22Rv1 (cell line): ENCODE measurements at regions not wholly inside any gene's neighbourhood (a gene's known extent, or its start where the extent isn't known, plus 50 kb on each side); places are given as distances from the start of the nearest gene placed in this dataset.

Source experiments
- H3K27ac ChIP-seq: fragments of 450-650 bp; 2 replicates; pipeline ENCODE4 v1.5.1; 2017
- ZFX ChIP-seq: fragments of 450-650 bp; IDR thresholded peaks from 2 replicates; pipeline ENCODE4 v1.6.1; 2017; ENCODE audit warnings: antibody characterized with exemption, borderline replicate concordance
- TF ChIP-seq, protein P1 (sequence below): fragments of 450-650 bp; IDR thresholded peaks from 2 replicates; pipeline ENCODE4 v1.5.1; 2017; ENCODE audit warnings: mild to moderate bottlenecking

DNA sequence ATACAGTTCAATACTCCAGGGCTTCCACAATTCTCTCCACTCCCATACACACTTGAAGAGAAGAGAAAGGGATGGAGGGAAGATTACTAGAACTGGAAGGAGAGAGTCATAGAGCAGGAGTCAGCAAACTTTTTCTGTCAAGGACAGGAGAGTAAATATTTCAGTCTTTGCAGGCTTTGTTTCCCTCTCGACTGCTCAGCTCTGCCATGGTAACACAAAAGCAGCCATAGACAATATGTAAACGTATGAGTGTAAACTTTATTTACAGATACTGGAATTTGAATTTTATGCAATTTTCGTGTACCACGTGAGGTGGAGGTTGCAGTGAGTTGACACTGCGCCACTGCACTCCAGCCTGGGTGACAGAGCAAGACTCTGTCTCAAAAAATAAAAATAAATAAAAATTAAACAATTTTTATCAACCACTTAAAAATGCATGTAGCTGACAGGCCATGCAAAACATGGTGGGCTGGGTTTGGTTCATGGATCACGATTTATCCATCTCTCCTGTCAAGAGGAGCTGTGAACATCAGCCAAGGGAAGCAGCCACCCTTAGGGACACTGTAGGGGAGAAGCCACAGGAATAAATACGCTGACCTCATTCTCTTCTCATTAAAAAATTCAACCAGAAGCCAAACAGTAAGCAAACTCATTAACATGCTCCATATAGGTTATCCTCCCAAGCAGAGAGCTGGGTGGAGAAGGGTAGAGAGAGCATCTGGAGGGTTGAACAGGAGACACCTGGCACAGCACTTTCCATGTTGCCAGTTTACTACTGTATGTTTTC is 266.4 kb upstream of the FN1 start:
- no peak overlapping the region for H3K27ac ChIP-seq
- TF ChIP-seq, protein P1, sequence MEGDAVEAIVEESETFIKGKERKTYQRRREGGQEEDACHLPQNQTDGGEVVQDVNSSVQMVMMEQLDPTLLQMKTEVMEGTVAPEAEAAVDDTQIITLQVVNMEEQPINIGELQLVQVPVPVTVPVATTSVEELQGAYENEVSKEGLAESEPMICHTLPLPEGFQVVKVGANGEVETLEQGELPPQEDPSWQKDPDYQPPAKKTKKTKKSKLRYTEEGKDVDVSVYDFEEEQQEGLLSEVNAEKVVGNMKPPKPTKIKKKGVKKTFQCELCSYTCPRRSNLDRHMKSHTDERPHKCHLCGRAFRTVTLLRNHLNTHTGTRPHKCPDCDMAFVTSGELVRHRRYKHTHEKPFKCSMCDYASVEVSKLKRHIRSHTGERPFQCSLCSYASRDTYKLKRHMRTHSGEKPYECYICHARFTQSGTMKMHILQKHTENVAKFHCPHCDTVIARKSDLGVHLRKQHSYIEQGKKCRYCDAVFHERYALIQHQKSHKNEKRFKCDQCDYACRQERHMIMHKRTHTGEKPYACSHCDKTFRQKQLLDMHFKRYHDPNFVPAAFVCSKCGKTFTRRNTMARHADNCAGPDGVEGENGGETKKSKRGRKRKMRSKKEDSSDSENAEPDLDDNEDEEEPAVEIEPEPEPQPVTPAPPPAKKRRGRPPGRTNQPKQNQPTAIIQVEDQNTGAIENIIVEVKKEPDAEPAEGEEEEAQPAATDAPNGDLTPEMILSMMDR, result no peak
- TF ChIP-seq ZFX, result no peak

DNA sequence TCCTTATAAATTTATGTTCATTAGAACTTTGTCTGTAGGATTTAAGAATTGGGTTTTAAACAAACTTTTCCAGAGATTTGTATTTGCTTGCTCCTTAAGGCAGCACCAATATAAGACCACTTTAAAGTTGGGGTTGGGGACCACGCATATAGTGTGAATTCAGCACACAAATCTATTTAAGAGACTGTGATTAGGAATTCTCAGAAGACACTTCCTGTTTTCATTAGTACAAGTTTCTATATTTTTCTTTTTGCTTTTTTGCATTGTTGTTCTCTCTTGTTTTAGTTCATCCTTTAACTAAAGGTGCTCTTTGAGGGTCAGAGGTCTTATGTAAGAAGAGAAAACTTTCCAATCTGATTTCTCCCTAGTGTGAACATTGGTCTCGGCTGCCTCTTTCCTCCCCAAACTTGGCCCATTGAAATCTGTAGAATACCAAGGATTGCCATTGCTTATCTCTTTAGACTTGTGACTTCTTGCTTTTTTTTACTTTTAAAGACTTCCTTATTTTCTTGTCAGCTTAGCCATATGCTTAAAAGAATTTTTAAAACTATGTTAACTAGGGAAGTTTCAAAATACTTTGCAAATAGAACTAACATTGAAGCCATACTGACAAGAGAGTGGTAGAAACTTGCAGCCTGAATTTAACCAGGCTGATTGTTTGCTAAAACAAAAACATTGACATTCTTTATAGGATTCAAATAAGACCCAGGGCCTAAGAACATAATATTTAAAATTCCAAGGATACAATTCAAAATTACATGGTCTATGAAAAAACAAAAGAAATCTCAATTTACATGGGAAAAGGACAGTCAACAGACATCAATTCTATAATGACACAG is 264.1 kb upstream of the FN1 start:
- H3K27ac ChIP-seq, result no peak overlapping the region
- TF ChIP-seq, protein P1, result no peak
- TF ChIP-seq ZFX, result no peak

DNA sequence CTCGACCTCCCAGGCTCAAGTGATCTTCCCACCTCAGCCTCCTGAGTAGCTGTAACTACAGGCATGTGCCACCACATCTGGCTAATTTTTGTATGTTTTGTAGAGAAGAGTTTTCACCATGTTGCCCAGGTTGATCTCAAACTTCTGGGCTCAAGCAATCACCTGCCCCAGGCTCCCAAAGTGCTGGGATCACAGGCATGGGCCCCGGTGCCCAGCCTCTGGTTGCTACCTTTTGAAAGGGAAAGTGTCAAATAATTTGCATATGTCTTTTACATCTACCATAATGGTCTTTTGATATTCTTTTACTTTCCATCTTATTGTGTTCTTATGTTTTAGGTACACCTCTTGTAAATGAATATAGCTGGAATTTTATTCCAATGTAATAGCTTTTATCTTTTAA is 263.1 kb upstream of the FN1 start:
- H3K27ac ChIP-seq, result no peak overlapping the region
- TF ChIP-seq, protein P1, result no peak
- TF ChIP-seq ZFX, result no peak

DNA sequence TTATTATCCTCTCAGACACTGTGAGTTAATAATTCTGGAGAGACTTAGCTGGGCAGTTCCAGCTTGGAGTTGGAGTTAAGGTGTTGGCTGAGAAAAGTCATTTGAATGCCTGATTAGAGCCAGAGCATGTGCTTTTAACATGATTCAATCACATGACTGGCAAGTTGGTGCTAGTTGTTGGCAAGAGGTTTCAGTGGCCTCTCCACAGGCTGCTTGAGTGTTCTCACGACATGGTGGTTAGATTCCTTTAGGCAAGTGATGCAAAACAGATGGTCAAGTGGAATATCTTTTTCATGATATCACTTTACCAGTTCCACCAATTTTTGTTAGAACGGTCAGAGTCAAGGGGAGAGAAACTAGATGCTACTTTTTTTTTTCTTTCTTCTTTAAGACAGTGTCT is 262.7 kb upstream of the FN1 start:
- H3K27ac ChIP-seq, result no peak overlapping the region

DNA sequence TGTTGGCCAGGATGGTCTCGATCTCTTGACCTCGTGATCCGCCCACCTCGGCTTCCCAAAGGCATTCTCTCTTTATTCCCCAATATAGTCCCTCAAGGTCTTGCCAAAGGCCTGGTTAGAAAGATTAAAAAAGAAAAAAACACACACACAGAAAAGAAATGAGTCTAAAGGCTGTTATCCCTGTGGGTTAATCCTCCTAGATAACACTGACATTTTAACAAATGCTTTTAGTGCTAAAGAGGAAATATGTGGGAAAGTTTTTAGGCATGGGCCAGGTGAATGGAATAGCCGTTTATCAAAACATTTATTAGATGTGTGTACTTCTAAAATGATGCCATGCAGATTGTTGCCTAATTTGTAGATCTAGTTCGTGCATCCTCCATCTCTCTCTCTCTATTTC is 261.6 kb upstream of the FN1 start:
- no peak overlapping the region for H3K27ac ChIP-seq
- TF ChIP-seq ZFX, result no peak
- TF ChIP-seq, protein P1, result no peak

More for the DNA sequence above, 262.7 kb upstream of the FN1 start:
- TF ChIP-seq, protein P1, result no peak
- TF ChIP-seq ZFX, result no peak

DNA sequence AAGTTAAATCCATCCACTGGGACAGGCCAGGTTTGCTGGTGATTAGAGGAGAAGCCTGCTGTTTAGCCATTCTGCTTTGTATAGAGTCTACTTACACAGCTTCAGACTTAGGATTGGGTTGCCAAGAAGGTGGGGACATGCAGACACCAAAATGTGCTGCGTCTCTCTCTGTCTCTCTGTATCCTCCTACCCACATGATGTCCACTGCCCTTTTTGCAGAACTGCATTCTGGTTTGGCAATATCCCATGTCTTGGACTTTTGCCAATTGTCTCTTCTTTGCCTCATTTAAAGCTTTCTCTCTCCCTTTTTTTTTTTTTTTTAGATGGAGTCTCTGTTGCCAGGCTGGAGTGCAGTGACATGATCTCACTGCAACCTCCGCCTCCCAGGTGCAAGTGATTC is 261.1 kb upstream of the FN1 start:
- H3K27ac ChIP-seq, result no peak overlapping the region
- TF ChIP-seq, protein P1, result no peak
- TF ChIP-seq ZFX, result no peak

DNA sequence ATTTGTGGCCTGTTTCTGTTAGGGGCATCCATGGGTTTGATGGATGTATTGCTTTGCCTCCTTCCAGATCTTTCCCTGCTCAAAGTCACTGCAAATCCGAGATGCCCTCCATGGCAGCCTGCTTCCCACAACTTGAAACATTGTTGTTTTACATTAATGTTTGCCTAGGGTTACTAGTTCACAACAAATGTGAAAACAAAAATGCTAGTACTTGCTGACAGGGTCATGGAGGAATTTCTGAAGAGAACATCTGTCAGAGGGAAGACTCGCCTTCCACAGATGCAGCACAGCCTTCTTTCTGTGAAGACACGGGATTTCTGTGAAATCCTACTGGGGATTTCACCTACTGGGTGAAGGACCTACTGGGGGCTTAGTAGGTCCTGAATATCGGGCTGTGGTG is 260.0 kb upstream of the FN1 start:
- TF ChIP-seq, protein P1, result no peak
- no peak for TF ChIP-seq ZFX
- H3K27ac ChIP-seq, result no peak overlapping the region
